GM12878 (cell line): ENCODE measurements at regions not wholly inside any gene's neighbourhood (a gene's known extent, or its start where the extent isn't known, plus 50 kb on each side); places are given as distances from the start of the nearest gene placed in this dataset.

Experiments
- BACH1 ChIP-seq: fragments of 450-650 bp; IDR thresholded peaks from 2 replicates; pipeline ENCODE4 v1.6.1; 2017; ENCODE audit warnings: mild to moderate bottlenecking, borderline replicate concordance
- BHLHE40 ChIP-seq, 2 experiments: fragments of 450-650 bp in 1 of 2; IDR thresholded peaks; 2 replicates each; pipeline ENCODE4 v1.6.1; 2011 to 2017; ENCODE audit warnings: low read depth in 2 of 2, borderline replicate concordance in 1 of 2, improper control_type of control experiment in 1 of 2, low read length in 1 of 2, mild to moderate bottlenecking in 1 of 2
- CBX3 ChIP-seq: fragments of 200-600 bp; sonication (generic); IDR thresholded peaks from 2 replicates; pipeline ENCODE4 v1.6.1; 2016; ENCODE audit warnings: low read depth, borderline replicate concordance
- CBX5 ChIP-seq: sonication (generic); IDR thresholded peaks from 2 replicates; pipeline ENCODE4 v1.6.1; 2016; ENCODE audit warnings: low read depth, moderate library complexity, mild to moderate bottlenecking, inconsistent platforms
- CREM ChIP-seq: IDR thresholded peaks from 2 replicates; pipeline ENCODE4 v1.6.1; 2014; ENCODE audit warnings: antibody characterized with exemption, low read depth
- FOS ChIP-seq: IDR thresholded peaks from 3 replicates; pipeline ENCODE4 v1.6.1; 2011; ENCODE audit warnings: borderline replicate concordance; ENCODE audit not compliant: insufficient read length; ENCODE audit errors: extremely low read depth
- IKZF1 ChIP-seq: fragments of 450-650 bp; conservative IDR thresholded peaks from 2 replicates; pipeline ENCODE4 v1.6.1; 2017; ENCODE audit warnings: antibody characterized with exemption, mild to moderate bottlenecking
- LARP7 ChIP-seq: fragments of 450-650 bp; IDR thresholded peaks from 2 replicates; pipeline ENCODE4 v1.6.1; 2017; ENCODE audit warnings: mild to moderate bottlenecking
- NFIC ChIP-seq: IDR thresholded peaks from 2 replicates; pipeline ENCODE4 v1.6.1; 2012; ENCODE audit warnings: low read depth, mild to moderate bottlenecking, inconsistent platforms, low read length, moderate library complexity
- NFYA ChIP-seq: IDR thresholded peaks from 2 replicates; pipeline ENCODE4 v1.6.1; 2011; ENCODE audit warnings: low read depth, mild to moderate bottlenecking, low read length, improper control_type of control experiment, borderline replicate concordance
- NFYB ChIP-seq: IDR thresholded peaks from 2 replicates; pipeline ENCODE4 v1.6.1; 2011; ENCODE audit warnings: low read depth, mild to moderate bottlenecking, low read length, improper control_type of control experiment, moderate library complexity; ENCODE audit not compliant: insufficient read depth
- NR2F1 ChIP-seq: fragments of 450-650 bp; conservative IDR thresholded peaks from 2 replicates; pipeline ENCODE4 v1.6.1; 2017; ENCODE audit warnings: mild to moderate bottlenecking
- POLR2AphosphoS2 ChIP-seq: IDR thresholded peaks from 2 replicates; pipeline ENCODE4 v1.6.1; 2011; ENCODE audit warnings: low read depth, mild to moderate bottlenecking, low read length, improper control_type of control experiment, moderate library complexity
- SP1 ChIP-seq: IDR thresholded peaks from one replicate; pipeline ENCODE4 v1.6.1; 2011; ENCODE audit warnings: low read depth, low read length
- SPI1 ChIP-seq: IDR thresholded peaks from 2 replicates; pipeline ENCODE4 v1.6.1; 2011; ENCODE audit warnings: low read depth, mild to moderate bottlenecking, low read length, moderate library complexity, borderline replicate concordance; ENCODE audit not compliant: insufficient read depth
- SREBF1 ChIP-seq: IDR thresholded peaks from 2 replicates; pipeline ENCODE4 v1.6.1; 2012; ENCODE audit warnings: mild to moderate bottlenecking, low read length
- SREBF2 ChIP-seq: IDR thresholded peaks from 2 replicates; pipeline ENCODE4 v1.6.1; 2012; ENCODE audit warnings: mild to moderate bottlenecking, low read length
- TBL1XR1 ChIP-seq: IDR thresholded peaks from 2 replicates; pipeline ENCODE4 v1.6.1; 2012; ENCODE audit warnings: low read depth, low read length, improper control_type of control experiment
- ZBED1 ChIP-seq: IDR thresholded peaks from 2 replicates; pipeline ENCODE4 v1.6.1; 2016; ENCODE audit warnings: borderline replicate concordance
- ZBTB33 ChIP-seq: fragments of 450-650 bp; IDR thresholded peaks from 2 replicates; pipeline ENCODE4 v1.6.1; 2017; ENCODE audit warnings: mild to moderate bottlenecking
- ZNF207 ChIP-seq: fragments of 450-650 bp; IDR thresholded peaks from 2 replicates; pipeline ENCODE4 v1.6.1; 2014; ENCODE audit warnings: antibody characterized with exemption, mild to moderate bottlenecking, borderline replicate concordance
- ZZZ3 ChIP-seq: IDR thresholded peaks from 2 replicates; pipeline ENCODE4 v1.6.1; 2011; ENCODE audit warnings: low read depth; ENCODE audit not compliant: control insufficient read depth, insufficient read length
- TF ChIP-seq, protein P1 (sequence below), 3 experiments: IDR thresholded peaks in 2 of 3; conservative IDR thresholded peaks in 1 of 3; 2 replicates each; pipeline ENCODE4 v1.5.1; 2011; ENCODE audit warnings: low read depth in 3 of 3, low read length in 3 of 3, mild to moderate bottlenecking in 3 of 3, control low read depth in 2 of 3, moderate library complexity in 2 of 3, inconsistent platforms in 1 of 3, mixed read lengths in 1 of 3; ENCODE audit not compliant: control insufficient read depth in 2 of 3, insufficient read depth in 1 of 3; ENCODE audit errors: extremely low read depth in 1 of 3
- TF ChIP-seq, protein P2 (sequence below): fragments of 450-650 bp; IDR thresholded peaks from 2 replicates; pipeline ENCODE4 v1.6.1; 2017; ENCODE audit warnings: mild to moderate bottlenecking, low read depth, inconsistent platforms; ENCODE audit not compliant: poor library complexity, severe bottlenecking
- TF ChIP-seq, protein P3 (sequence below): IDR thresholded peaks from 2 replicates; pipeline ENCODE4 v1.6.1; 2011; ENCODE audit warnings: mild to moderate bottlenecking, low read depth, low read length, moderate library complexity; ENCODE audit not compliant: insufficient replicate concordance

GRCh38 chr14:71597955-71598660, 334.1 kb upstream of the RGS6 start (continued):
- TF ChIP-seq, protein P1, sequence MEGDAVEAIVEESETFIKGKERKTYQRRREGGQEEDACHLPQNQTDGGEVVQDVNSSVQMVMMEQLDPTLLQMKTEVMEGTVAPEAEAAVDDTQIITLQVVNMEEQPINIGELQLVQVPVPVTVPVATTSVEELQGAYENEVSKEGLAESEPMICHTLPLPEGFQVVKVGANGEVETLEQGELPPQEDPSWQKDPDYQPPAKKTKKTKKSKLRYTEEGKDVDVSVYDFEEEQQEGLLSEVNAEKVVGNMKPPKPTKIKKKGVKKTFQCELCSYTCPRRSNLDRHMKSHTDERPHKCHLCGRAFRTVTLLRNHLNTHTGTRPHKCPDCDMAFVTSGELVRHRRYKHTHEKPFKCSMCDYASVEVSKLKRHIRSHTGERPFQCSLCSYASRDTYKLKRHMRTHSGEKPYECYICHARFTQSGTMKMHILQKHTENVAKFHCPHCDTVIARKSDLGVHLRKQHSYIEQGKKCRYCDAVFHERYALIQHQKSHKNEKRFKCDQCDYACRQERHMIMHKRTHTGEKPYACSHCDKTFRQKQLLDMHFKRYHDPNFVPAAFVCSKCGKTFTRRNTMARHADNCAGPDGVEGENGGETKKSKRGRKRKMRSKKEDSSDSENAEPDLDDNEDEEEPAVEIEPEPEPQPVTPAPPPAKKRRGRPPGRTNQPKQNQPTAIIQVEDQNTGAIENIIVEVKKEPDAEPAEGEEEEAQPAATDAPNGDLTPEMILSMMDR (IDR thresholded peaks at IDR 0.05 in 2 of 3, conservative IDR thresholded peaks at IDR 0.05 in 1 of 3; ENCODE audit: control insufficient read depth in 2 of 3, extremely low read depth in 1 of 3, insufficient read depth in 1 of 3, low read depth in 3 of 3, low read length in 3 of 3) = no peak
- TF ChIP-seq ZBED1 (no peak), IKZF1 (0 out of 2 replicates have a peak, but pooled peaks have one; percentile 35), POLR2AphosphoS2 (no peak), SREBF2 (no peak), SPI1 (peak; percentile 95), FOS (no peak), NFIC (peak; percentile 87), BACH1 (no peak), CBX5 (no peak), ZZZ3 (no peak), TBL1XR1 (peak; percentile 66; the same call in 1 of the 2 replicates), ZNF207 (no peak), CBX3 (no peak), SREBF1 (no peak), CREM (peak; percentile 76), LARP7 (no peak), BHLHE40 (IDR thresholded peaks at IDR 0.05; ENCODE audit: borderline replicate concordance in 1 of 2, low read depth in 2 of 2, low read length in 1 of 2) (no peak), NFYB (no peak), SP1 (no peak), NFYA (no peak), NR2F1 (no peak), ZBTB33 (no peak)
- TF ChIP-seq, protein P2, sequence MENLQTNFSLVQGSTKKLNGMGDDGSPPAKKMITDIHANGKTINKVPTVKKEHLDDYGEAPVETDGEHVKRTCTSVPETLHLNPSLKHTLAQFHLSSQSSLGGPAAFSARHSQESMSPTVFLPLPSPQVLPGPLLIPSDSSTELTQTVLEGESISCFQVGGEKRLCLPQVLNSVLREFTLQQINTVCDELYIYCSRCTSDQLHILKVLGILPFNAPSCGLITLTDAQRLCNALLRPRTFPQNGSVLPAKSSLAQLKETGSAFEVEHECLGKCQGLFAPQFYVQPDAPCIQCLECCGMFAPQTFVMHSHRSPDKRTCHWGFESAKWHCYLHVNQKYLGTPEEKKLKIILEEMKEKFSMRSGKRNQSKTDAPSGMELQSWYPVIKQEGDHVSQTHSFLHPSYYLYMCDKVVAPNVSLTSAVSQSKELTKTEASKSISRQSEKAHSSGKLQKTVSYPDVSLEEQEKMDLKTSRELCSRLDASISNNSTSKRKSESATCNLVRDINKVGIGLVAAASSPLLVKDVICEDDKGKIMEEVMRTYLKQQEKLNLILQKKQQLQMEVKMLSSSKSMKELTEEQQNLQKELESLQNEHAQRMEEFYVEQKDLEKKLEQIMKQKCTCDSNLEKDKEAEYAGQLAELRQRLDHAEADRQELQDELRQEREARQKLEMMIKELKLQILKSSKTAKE = peak; percentile 66
- TF ChIP-seq, protein P3, sequence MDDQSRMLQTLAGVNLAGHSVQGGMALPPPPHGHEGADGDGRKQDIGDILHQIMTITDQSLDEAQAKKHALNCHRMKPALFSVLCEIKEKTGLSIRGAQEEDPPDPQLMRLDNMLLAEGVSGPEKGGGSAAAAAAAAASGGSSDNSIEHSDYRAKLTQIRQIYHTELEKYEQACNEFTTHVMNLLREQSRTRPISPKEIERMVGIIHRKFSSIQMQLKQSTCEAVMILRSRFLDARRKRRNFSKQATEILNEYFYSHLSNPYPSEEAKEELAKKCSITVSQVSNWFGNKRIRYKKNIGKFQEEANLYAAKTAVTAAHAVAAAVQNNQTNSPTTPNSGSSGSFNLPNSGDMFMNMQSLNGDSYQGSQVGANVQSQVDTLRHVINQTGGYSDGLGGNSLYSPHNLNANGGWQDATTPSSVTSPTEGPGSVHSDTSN = no peak
